HG03442 (cell line): ENCODE measurements at regions not wholly inside any gene's neighbourhood (a gene's known extent, or its start where the extent isn't known, plus 50 kb on each side); places are given as distances from the start of the nearest gene placed in this dataset.
"Not testable (repeated sequence)": the region's sequence is repeated elsewhere in the genome, so short reads cannot be mapped to it uniquely, and the experiment has no call there.

Source experiments
- ATAC-seq: cut with Tn5 transposase; IDR thresholded peaks from one replicate; pipeline ENCODE4 v1.9.1; 2021; ENCODE audit warnings: mild to moderate bottlenecking, moderate library complexity; ENCODE audit not compliant: unreplicated experiment

GRCh38 chr1:199930067-199930466, 97.4 kb upstream of the NR5A2 start:
- ATAC-seq = not testable (repeated sequence)

DNA sequence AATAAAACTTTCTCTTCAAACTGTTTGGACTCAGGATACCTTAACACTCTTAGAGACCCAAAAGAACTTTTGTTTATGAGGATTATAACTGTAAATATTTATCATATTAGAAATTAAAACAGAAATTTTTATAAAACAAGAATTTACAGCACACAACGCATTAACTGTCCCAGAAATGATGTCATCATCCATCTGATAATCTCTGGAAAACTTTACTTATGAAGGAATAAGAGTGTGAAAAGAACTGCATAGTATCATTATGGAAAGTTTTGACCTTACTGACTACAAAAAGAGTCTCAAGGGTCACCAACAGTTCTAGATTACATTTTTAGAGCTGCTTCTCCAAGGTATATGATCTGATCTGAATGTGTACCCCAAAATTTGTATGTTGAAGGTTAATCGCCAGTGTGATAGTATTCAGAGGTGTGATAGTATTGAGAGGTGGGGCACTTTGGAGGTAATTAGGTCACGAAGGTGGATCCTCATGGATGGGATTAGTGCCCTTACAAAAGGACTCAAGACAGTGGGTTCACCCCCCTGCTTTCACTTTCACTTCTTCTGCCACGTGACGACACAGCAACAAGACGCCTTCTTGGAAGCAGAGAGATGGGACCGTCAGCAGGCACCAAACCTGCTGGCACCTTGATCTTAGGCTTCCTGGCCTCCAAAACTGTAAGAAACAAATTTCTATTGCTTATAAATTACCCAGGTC, 95.7 kb upstream of the NR5A2 start:
- ATAC-seq = no peak

DNA sequence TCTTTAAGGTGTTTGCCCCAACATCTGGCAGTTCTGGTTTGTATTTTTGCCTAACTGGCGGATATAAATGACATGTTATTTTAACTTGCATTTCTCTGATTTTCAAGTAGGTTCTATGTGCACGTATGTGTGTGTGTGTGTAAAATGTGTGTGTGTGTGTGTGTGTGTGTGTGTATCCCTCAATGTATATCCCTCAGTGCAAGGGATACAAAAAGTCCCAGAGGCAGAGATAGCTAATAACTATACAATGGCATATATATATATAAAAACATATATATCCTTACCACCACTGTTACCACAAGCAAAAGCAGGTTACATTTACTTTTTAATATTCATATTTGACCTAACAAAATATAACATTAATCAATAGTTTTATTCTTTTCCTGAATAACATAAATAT, 95.0 kb upstream of the NR5A2 start:
- no peak for ATAC-seq

DNA sequence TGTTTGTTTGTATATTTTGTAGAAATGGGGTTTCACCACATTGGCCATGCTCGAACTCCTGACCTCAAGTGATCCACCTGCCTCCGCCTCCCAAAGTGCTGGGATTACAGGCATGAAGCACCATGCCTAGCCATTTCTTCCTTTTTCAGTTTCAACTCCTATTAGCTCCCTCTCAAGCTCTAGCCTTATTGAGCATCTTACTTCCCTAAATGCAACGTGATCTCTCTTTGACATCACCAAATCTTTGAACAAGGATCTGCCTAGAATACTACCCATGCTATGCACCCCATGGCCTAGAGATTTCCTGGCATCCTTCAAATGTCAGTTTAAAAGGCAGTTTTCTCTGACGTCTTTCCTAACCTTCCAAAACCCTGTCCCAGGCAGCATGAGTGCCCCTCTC, 91.1 kb upstream of the NR5A2 start:
- ATAC-seq = no peak

DNA sequence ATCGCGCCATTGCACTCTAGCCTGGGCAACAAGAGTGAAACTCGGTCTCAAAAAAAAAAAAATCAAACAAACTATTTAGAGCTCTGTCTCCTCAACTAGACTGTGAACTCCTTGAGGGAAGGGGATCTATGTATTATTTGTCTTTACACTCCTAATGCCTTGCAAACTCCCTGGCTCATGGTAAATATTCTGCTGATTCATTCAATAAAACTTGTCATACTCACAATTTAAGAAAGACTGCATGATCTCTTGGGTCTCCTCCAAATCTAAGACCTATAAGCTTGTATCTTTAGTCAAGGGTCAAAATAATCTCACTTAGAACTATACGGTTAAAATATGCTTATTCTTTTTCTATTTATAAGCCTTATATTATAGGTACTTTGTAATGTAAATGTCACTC, 90.3 kb upstream of the NR5A2 start:
- ATAC-seq = no peak

GRCh38 chr1:199937661-199938060, 89.8 kb upstream of the NR5A2 start:
- ATAC-seq = no peak

- no peak for ATAC-seq
Measured at GRCh38 chr1:199944986-199945385, 82.5 kb upstream of the NR5A2 start.

- ATAC-seq = no peak
Measured at GRCh38 chr1:199945591-199945990, 81.9 kb upstream of the NR5A2 start.

DNA sequence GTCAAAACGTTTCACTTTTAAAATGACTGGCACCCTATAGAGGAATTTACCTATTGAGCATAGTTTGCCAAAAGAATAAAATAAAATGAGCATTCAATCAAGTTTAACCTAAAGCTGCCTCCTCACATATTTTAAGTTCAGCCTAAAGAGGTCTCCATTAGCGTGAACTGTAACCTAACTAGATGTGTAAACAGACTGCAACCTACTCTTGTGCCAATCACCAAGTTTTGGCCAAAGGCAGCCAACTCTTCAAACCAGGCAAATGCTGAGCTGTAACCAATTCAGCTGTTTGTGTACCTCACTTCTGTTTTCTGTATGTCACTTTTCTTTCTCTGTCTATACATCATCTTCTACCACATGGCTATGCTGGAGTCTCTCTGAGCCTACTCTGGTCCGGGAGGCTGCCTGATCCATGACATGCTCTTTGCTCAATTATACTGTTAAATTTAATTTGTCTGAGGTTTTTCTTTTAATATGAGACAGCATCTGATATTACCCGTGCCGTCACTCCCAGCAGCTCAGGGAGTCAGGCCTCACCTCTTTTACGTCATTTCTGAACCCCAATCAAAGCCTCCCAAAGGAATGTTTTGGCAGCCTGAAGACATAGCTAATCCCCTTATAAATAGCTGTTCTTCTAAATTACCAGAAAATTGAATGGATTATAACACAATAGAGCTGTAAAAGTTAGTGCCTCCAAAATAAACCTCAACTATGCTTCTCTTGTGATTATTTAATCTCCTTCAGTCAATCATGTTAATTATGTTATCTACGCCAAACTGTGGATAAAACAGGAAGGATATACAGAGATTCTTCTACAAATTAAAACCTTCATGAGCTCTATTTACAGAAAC, 81.0 kb upstream of the NR5A2 start:
- ATAC-seq = no peak

DNA sequence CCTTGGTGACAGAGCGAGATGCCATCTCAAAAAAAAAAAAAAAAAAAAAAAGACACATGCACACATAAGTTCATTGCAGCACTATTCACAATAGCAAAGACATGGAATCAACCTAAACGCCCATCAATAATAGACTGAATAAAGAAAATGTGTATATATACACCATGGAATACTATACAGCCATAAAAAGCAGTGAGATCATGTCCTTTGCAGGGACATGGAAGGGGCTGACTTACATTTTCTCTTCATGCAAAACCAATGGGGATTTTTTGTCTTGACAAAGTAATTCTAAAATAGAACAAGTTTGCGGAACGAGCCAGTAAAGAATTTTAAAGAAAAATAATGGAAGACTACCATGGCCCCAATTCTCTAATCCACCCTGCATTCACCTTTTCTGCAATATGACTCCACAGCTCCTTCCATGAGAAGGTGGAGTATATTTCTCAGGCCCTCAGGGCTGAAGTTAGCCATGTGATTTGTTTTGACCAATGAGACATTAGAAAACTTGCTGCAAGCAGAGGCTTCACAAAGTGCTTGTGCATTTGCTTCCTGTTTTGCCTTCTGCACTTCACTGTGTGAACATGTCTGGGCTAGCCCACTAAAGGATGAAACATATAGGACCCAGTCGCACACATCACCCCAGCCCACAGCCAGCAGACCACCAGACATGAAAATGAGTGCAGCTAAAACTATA, 78.8 kb upstream of the NR5A2 start:
- ATAC-seq = peak; percentile 64

- ATAC-seq = not testable (repeated sequence)
Measured at GRCh38 chr1:199951005-199951404, 76.5 kb upstream of the NR5A2 start.

DNA sequence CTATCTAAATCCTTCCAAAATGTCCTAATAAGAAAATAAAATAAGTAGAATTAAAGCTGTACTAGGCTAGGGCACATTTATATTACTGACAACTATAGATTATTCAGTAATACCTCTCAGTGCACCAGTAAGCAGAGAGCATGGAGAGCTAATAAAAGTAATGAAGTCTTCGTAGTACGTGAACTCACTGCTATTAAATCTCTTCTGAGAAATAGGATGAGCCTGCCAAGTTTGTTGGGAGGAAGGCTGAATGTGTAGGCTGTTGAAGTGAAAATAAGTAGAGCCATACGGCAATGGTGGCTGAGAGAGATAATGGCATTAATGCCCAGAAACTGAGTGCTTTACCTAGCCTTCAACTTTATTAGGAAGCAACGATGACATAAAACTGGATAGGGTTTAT, 73.9 kb upstream of the NR5A2 start:
- ATAC-seq = no peak

DNA sequence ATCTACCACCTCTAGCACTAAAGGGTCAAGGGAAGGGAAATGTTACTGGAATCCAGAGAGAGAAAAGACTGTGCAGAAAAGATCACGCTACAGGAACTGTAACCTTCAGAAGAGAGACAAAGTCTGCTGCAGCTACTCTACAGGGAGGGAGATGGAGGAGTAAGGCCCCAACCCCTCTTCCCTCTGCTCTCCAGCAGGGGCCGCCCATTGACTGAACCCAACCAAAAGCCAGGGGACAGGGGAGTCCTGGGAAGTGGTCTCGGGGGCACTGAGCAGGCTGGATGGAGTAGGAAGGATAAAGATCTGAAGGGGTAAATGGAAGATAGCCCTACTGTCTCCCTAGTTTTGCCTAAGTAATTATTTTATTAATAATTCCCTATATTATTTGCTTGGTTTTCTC, 72.8 kb upstream of the NR5A2 start:
- no peak for ATAC-seq

- no peak for ATAC-seq
Measured at GRCh38 chr1:199955235-199955634, 72.3 kb upstream of the NR5A2 start.

DNA sequence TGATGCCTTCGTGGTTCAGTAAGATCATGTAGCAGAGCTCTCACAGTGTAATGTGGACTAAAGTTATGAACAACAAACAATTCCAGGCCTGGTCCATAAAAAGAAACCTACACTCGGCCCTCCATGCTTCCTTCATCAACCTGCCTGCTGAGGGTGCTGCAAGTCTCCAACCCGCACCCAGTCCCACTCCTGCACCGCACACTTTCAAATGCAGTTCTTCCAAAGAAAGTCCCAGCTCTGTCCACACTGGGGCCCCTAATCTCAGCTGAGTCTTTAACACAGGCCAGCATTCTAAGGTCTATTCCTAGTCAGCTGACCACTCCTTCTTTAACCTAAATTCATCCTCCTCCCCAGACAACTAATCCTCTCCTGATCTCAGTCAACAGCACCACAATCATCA, 71.5 kb upstream of the NR5A2 start:
- ATAC-seq = no peak

- no peak for ATAC-seq
Measured at GRCh38 chr1:199959033-199959774, 68.3 kb upstream of the NR5A2 start.

DNA sequence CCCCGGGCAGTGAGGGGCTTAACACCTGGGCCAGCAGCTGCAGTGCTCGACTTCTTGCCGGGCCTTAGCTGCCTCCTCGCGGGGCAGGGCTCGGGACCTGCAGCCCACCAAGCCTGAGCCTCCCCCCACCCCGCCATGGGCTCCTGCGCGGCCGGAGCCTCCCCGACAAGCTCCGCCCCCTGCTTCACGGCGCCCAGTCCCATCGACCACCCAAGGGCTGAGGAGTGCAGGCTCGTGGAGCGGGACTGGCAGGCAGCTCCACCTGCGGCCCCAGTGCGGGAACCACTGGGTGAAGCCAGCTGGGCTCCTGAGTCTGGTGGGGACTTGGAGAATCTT, 67.8 kb upstream of the NR5A2 start:
- no peak for ATAC-seq

DNA sequence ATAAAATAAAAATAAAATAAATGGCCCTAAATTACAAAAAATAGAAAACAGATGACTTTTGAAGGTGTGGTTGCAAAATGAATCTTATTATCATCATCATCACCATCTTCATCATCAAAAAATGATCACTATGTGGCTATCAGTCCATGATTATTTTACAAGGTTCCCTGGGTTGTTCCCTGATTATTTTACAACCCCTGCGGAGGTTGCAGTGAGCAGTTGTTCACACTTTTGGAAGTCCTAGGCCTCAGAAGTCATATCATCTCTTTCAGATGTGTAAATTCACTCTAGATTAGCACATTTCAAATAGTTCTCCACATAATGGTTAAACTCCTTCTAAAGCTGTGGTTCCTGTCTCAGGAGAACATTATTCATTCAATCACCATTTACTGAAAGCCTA, 57.4 kb upstream of the NR5A2 start:
- no peak for ATAC-seq

GRCh38 chr1:199976496-199977144, 50.9 kb upstream of the NR5A2 start:
- ATAC-seq = no peak
